K562 (cell line): ENCODE measurements at regions not wholly inside any gene's neighbourhood (a gene's known extent, or its start where the extent isn't known, plus 50 kb on each side); places are given as distances from the start of the nearest gene placed in this dataset.

Source experiments
- ATAC-seq: fragments of 200-7000 bp; cut with Tn5 transposase; 3 replicates; pipeline ENCODE4 v1.9.1; 2020; ENCODE audit warnings: moderate library complexity
- BruUV-seq: library from RNA; stranded (reverse); fragments of 400-500 nt; replicated peaks from 2 replicates; lab custom pipeline; 2021; lab: Mats Ljungman, UMichigan
- CTCF ChIA-PET: fragments of 300-600 bp; formaldehyde crosslinking; extraction: SDS; loops from one replicate; lab custom pipeline; 2021; ENCODE audit warnings: low intra/inter-chr PET ratio; lab: Yijun Ruan, JAX
- POLR2A ChIA-PET: fragments of 300-600, 350-650 bp; sonication (Branson Sonifier 250); formaldehyde crosslinking; extraction: SDS; loops from one replicate; lab custom pipeline; 2021; ENCODE audit warnings: antibody characterized with exemption, inconsistent platforms; lab: Yijun Ruan, JAX
- DNase-seq, 4 experiments: peaks; one replicate each; pipeline versions ENCODE4 v3.0.0 to v3.0.0-alpha.2; 2011 to 2018; ENCODE audit warnings: low spot score in 3 of 4, mixed read lengths in 3 of 4; ENCODE audit errors: extremely low read depth in 1 of 4
- FAIRE-seq: peaks from 2 replicates; lab custom pipeline; 2011; peaks lifted over from hg19 to GRCh38; lab: Jason Lieb, UNC
- H2AFZ ChIP-seq: 2 replicates; pipeline ENCODE4 v1.6.0; 2011; ENCODE audit warnings: low read depth, low read length, control low read depth, inconsistent platforms
- H3K27ac ChIP-seq: fragments of 200-600 bp; 3 replicates; pipeline ENCODE4 v1.8.0; 2011; ENCODE audit warnings: low read depth, mild to moderate bottlenecking, control low read depth, inconsistent platforms, low read length, moderate library complexity, mixed read lengths; ENCODE audit errors: extremely low read depth
- H3K27me3 ChIP-seq, 2 experiments: fragments of 300-600 bp in 1 of 2; 2 replicates in 1 of 2; 3 replicates in 1 of 2; pipeline versions ENCODE4 v1.6.0 to v1.8.0; 2011; ENCODE audit warnings: inconsistent platforms in 2 of 2, low read length in 2 of 2, mild to moderate bottlenecking in 1 of 2, mixed read lengths in 1 of 2, moderate library complexity in 1 of 2; ENCODE audit not compliant: control insufficient read depth in 2 of 2, insufficient read depth in 2 of 2
- H3K36me3 ChIP-seq: fragments of 300-600 bp; 3 replicates; pipeline ENCODE4 v1.8.0; 2011; ENCODE audit warnings: mild to moderate bottlenecking, low read length, inconsistent platforms; ENCODE audit not compliant: control insufficient read depth, insufficient read depth
- H3K4me1 ChIP-seq, 2 experiments: fragments of 200-600 bp in 1 of 2; replicated peaks in 1 of 2; 2 replicates in 1 of 2; 3 replicates in 1 of 2; pipeline versions ENCODE4 v1.5.1 to v1.8.0; 2011; ENCODE audit warnings: inconsistent platforms in 2 of 2, low read length in 2 of 2, mild to moderate bottlenecking in 1 of 2, mixed read lengths in 1 of 2, moderate library complexity in 1 of 2; ENCODE audit not compliant: control insufficient read depth in 2 of 2, insufficient read depth in 2 of 2
- H3K4me2 ChIP-seq: 2 replicates; pipeline ENCODE4 v1.6.1; 2011; ENCODE audit warnings: low read length, control low read depth, inconsistent platforms, mixed read lengths; ENCODE audit not compliant: insufficient read depth
- H3K4me3 ChIP-seq: fragments of 200-600 bp; sonication (generic), shearing (Covaris generic); 2 replicates; pipeline ENCODE4 v1.5.1; 2016; ENCODE audit warnings: control low read depth, inconsistent platforms
- H3K79me2 ChIP-seq: fragments of 200-600 bp; 3 replicates; pipeline ENCODE4 v1.8.0; 2011; ENCODE audit warnings: low read length, inconsistent platforms; ENCODE audit not compliant: control insufficient read depth, insufficient read depth
- H3K9ac ChIP-seq, 2 experiments: 2 replicates each; pipeline versions ENCODE4 v1.6.0 to v1.6.1; 2011; ENCODE audit warnings: low read depth in 2 of 2, low read length in 2 of 2, control low read depth in 1 of 2, inconsistent platforms in 1 of 2, mild to moderate bottlenecking in 1 of 2, mixed read lengths in 1 of 2; ENCODE audit not compliant: insufficient read depth in 1 of 2
- H3K9me1 ChIP-seq: one replicate; pipeline ENCODE4 v1.6.0; 2011; ENCODE audit warnings: inconsistent platforms, mild to moderate bottlenecking, low read length, moderate library complexity; ENCODE audit not compliant: control insufficient read depth, insufficient read depth
- H3K9me3 ChIP-seq: replicated peaks from 2 replicates; pipeline ENCODE4 v1.5.1; 2011; ENCODE audit warnings: low read depth, low read length, inconsistent platforms; ENCODE audit not compliant: control insufficient read depth, insufficient read depth
- H4K20me1 ChIP-seq: replicated peaks from 2 replicates; pipeline ENCODE4 v1.6.1; 2011; ENCODE audit warnings: low read length, inconsistent platforms, mixed read lengths; ENCODE audit not compliant: control insufficient read depth, insufficient read depth
- CC2D1A ChIP-seq: fragments of 450-650 bp; IDR thresholded peaks from 2 replicates; pipeline ENCODE4 v1.6.1; 2017; ENCODE audit warnings: mild to moderate bottlenecking
- ETV1 ChIP-seq: fragments of 450-650 bp; conservative IDR thresholded peaks from 2 replicates; pipeline ENCODE4 v1.6.1; 2016; ENCODE audit warnings: missing genetic modification characterization, control low read depth, low read depth, missing compliant biosample characterization
- MECOM ChIP-seq: fragments of 250-450 bp; sonication (Bioruptor Pico); IDR thresholded peaks from 2 replicates; pipeline ENCODE4 v1.8.0; 2022; ENCODE audit warnings: inconsistent platforms
- NRF1 ChIP-seq, 2 experiments: fragments of 450-650 bp; IDR thresholded peaks in 1 of 2; conservative IDR thresholded peaks in 1 of 2; 2 replicates each; pipeline ENCODE4 v1.6.1; 2014; ENCODE audit warnings: mild to moderate bottlenecking in 2 of 2
- PURB ChIP-seq: sonication (generic); formaldehyde crosslinking; IDR thresholded peaks from 2 replicates; pipeline ENCODE4 v1.9.0; 2021; ENCODE audit warnings: low read depth, mild to moderate bottlenecking, missing genetic modification reagents
- RBM14 ChIP-seq: fragments of 200-400 bp; formaldehyde crosslinking; IDR thresholded peaks from 2 replicates; pipeline ENCODE4 v1.6.1; 2018; ENCODE audit warnings: low read depth, mild to moderate bottlenecking, low read length, moderate library complexity, borderline replicate concordance; ENCODE audit not compliant: insufficient read depth
- TEAD1 ChIP-seq, 2 experiments: fragments of 450-650 bp in 1 of 2; sonication (generic) in 1 of 2; formaldehyde crosslinking; IDR thresholded peaks; 2 replicates each; pipeline versions ENCODE4 v1.4.0 to v1.8.0; 2020 to 2022; ENCODE audit warnings: mild to moderate bottlenecking in 2 of 2, missing genetic modification reagents in 1 of 2
- TSC22D4 ChIP-seq: fragments of 450-650 bp; IDR thresholded peaks from 2 replicates; pipeline ENCODE4 v1.6.1; 2016; ENCODE audit warnings: missing genetic modification characterization, missing biosample characterization, control low read depth
- ZNF143 ChIP-seq: sonication (generic); formaldehyde crosslinking; IDR thresholded peaks from 2 replicates; pipeline ENCODE4 v1.9.0; 2022; ENCODE audit warnings: mild to moderate bottlenecking, missing genetic modification reagents
- ZNF174 ChIP-seq: fragments of 250-450 bp; sonication (Bioruptor Pico); IDR thresholded peaks from 2 replicates; pipeline ENCODE4 v1.4.0; 2020; ENCODE audit warnings: mild to moderate bottlenecking
- ZNF217 ChIP-seq: sonication (generic); formaldehyde crosslinking; IDR thresholded peaks from 2 replicates; pipeline ENCODE4 v1.8.0; 2022; ENCODE audit warnings: mild to moderate bottlenecking, missing genetic modification reagents
- ZNF253 ChIP-seq: fragments of 250-450 bp; sonication (Bioruptor Pico); conservative IDR thresholded peaks from 2 replicates; pipeline ENCODE4 v1.6.1; 2021; ENCODE audit warnings: mild to moderate bottlenecking
- ZNF316 ChIP-seq: fragments of 450-650 bp; IDR thresholded peaks from 2 replicates; pipeline ENCODE4 v1.6.1; 2016
- ZNF41 ChIP-seq: fragments of 250-450 bp; sonication (Bioruptor Pico); conservative IDR thresholded peaks from 2 replicates; pipeline ENCODE4 v1.4.0; 2020; ENCODE audit warnings: mild to moderate bottlenecking
- ZNF586 ChIP-seq: fragments of 450-650 bp; formaldehyde crosslinking; conservative IDR thresholded peaks from 2 replicates; pipeline ENCODE4 v1.4.0; 2020; ENCODE audit warnings: mild to moderate bottlenecking, moderate library complexity
- ZNF76 ChIP-seq: fragments of 250-450 bp; sonication (Bioruptor Pico); IDR thresholded peaks from 2 replicates; pipeline ENCODE4 v1.4.0; 2020; ENCODE audit warnings: mild to moderate bottlenecking, moderate library complexity, borderline replicate concordance
- WGBS: fragments of 100-300 bp; shearing (Covaris generic); methylation state at CpG from one replicate; pipeline ENCODE4 v1.1.6; 2016; ENCODE audit warnings: low coverage, mixed read lengths; ENCODE audit not compliant: insufficient coverage; ENCODE audit errors: missing lambda C conversion rate; 5-methylcytosine and 5-hydroxymethylcytosine counted together
- in situ Hi-C: fragments of 300-500 bp; cut with MboI; formaldehyde crosslinking; loops from 4 replicates; pipeline ENCODE4 v1.15.0; 2018; ENCODE audit warnings: inconsistent platforms, mixed read lengths
- intact Hi-C: fragments of 100-400 bp; cut with micrococcal nuclease; formaldehyde crosslinking; loops from 2 replicates; pipeline ENCODE4 v1.14.2; 2022
- TF ChIP-seq, protein P1 (sequence below): sonication (generic); formaldehyde crosslinking; IDR thresholded peaks from 2 replicates; pipeline ENCODE4 v1.8.0; 2022; ENCODE audit warnings: missing genetic modification reagents, mild to moderate bottlenecking, borderline replicate concordance
- TF ChIP-seq, protein P2 (sequence below): sonication (generic); formaldehyde crosslinking; IDR thresholded peaks from 2 replicates; pipeline ENCODE4 v1.4.0; 2020; ENCODE audit warnings: mild to moderate bottlenecking, missing genetic modification reagents

DNA sequence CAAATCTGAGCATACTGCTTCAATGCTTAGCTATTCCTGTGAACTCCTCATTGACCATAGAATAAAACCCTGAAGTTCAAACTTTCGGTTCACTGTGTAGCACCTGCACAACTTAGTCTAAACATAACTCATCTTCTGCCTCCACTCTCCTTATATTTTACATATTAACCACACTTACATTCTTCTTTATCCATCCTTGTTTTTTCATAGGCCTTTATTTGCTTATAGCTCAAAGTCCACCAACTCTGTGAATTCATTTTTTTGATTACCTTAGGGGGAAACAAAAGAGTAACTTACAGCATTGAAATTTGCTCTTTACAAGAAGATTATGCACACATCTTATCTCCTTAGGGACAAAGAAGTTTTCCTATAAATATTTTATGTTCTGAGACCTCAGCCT, 521.6 kb upstream of the FAT3 start:
- Histone ChIP-seq H3K79me2 (no peaks in the 10 kb centered on the region), H3K27ac (no peak overlapping the region), H4K20me1 (no peaks in the 10 kb centered on the region), H3K36me3 (no peaks in the 10 kb centered on the region), H3K27me3 (no peaks in the 10 kb centered on the region), H3K9me3 (no peaks in the 10 kb centered on the region), H3K4me1 (no peaks in the 10 kb centered on the region), H3K4me3 (no peak overlapping the region), H3K9ac (no peak overlapping the region), H2AFZ (no peak overlapping the region), H3K4me2 (no peak overlapping the region), H3K9me1 (no peaks in the 10 kb centered on the region)
- CTCF ChIA-PET, result no interaction called here
- ATAC-seq (no peak), DNase-seq (no peak), FAIRE-seq (no peak)
- no TSS peak for BruUV-seq
- in situ Hi-C loops (no loop called here), intact Hi-C loops (no loop called here)
- WGBS, result 0% methylated on average over 1 of the region's 1 CpG
- no peak for TF ChIP-seq ZNF143 (CRISPR knock-in tag)
- no peak for TF ChIP-seq ZNF217 (CRISPR knock-in tag)
- no peak for TF ChIP-seq RBM14
- TF ChIP-seq ZNF41 (CRISPR knock-in tag), result no peak
- TF ChIP-seq, protein P1, sequence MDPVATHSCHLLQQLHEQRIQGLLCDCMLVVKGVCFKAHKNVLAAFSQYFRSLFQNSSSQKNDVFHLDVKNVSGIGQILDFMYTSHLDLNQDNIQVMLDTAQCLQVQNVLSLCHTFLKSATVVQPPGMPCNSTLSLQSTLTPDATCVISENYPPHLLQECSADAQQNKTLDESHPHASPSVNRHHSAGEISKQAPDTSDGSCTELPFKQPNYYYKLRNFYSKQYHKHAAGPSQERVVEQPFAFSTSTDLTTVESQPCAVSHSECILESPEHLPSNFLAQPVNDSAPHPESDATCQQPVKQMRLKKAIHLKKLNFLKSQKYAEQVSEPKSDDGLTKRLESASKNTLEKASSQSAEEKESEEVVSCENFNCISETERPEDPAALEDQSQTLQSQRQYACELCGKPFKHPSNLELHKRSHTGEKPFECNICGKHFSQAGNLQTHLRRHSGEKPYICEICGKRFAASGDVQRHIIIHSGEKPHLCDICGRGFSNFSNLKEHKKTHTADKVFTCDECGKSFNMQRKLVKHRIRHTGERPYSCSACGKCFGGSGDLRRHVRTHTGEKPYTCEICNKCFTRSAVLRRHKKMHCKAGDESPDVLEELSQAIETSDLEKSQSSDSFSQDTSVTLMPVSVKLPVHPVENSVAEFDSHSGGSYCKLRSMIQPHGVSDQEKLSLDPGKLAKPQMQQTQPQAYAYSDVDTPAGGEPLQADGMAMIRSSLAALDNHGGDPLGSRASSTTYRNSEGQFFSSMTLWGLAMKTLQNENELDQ, result no peak
- TF ChIP-seq MECOM, result no peak
- TF ChIP-seq, protein P2, sequence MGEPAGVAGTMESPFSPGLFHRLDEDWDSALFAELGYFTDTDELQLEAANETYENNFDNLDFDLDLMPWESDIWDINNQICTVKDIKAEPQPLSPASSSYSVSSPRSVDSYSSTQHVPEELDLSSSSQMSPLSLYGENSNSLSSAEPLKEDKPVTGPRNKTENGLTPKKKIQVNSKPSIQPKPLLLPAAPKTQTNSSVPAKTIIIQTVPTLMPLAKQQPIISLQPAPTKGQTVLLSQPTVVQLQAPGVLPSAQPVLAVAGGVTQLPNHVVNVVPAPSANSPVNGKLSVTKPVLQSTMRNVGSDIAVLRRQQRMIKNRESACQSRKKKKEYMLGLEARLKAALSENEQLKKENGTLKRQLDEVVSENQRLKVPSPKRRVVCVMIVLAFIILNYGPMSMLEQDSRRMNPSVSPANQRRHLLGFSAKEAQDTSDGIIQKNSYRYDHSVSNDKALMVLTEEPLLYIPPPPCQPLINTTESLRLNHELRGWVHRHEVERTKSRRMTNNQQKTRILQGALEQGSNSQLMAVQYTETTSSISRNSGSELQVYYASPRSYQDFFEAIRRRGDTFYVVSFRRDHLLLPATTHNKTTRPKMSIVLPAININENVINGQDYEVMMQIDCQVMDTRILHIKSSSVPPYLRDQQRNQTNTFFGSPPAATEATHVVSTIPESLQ, result no peak
- TF ChIP-seq PURB (CRISPR knock-in tag), result no peak
- no peak for TF ChIP-seq NRF1 (conservative IDR thresholded peaks at IDR 0.05 in 1 of 2, IDR thresholded peaks at IDR 0.05 in 1 of 2)
- TF ChIP-seq ZNF174 (CRISPR knock-in tag), result no peak
- no peak for TF ChIP-seq ZNF586 (CRISPR knock-in tag)
- no peak for TF ChIP-seq TSC22D4 (tag)
- no peak for TF ChIP-seq TEAD1 (CRISPR knock-in tag; IDR thresholded peaks at IDR 0.05)
- TF ChIP-seq ETV1, result no peak
- no peak for TF ChIP-seq CC2D1A
- TF ChIP-seq ZNF253 (CRISPR knock-in tag), result no peak
- no peak for TF ChIP-seq ZNF316
- no peak for TF ChIP-seq ZNF76
- POLR2A ChIA-PET, result no interaction called here
